ENCODE measurements at regions not wholly inside any gene's neighbourhood (a gene's known extent, or its start where the extent isn't known, plus 50 kb on each side); places are given as distances from the start of the nearest gene placed in this dataset.
"Not testable (repeated sequence)": the region's sequence is repeated elsewhere in the genome, so short reads cannot be mapped to it uniquely, and the experiment has no call there.

GRCh38 chrX:77123917-77124316 lies 323.3 kb upstream of the FGF16 start:
- TF ChIP-seq POLR2AphosphoS5 (IDR thresholded peaks at IDR 0.05; ENCODE audit: borderline replicate concordance, low read depth, low read length); EZH2 (IDR thresholded peaks at IDR 0.05); FOXP2 (optimal IDR thresholded peaks at IDR 0.05; ENCODE audit: control extremely low read depth, extremely low read length, insufficient read depth): not testable (repeated sequence)
